CD4-positive, alpha-beta T cell (primary cell): ENCODE measurements at regions not wholly inside any gene's neighbourhood (a gene's known extent, or its start where the extent isn't known, plus 50 kb on each side); places are given as distances from the start of the nearest gene placed in this dataset.

ENCODE experiments used
- ATAC-seq: fragments of 200-7000 bp; cut with Tn5 transposase; one replicate; pipeline ENCODE4 v1.10.0; 2022; ENCODE audit warnings: mild to moderate bottlenecking; ENCODE audit not compliant: poor library complexity
- CTCF ChIA-PET: fragments of 350-600 bp; sonication (Branson Sonifier 250); formaldehyde crosslinking; loops from one replicate; lab custom pipeline; 2021; ENCODE audit warnings: antibody characterized with exemption, inconsistent platforms; lab: Charles Lee
- POLR2A ChIA-PET: fragments of 350-600 bp; sonication (Branson Sonifier 250); formaldehyde crosslinking; loops from one replicate; lab custom pipeline; 2021; ENCODE audit warnings: antibody characterized with exemption, inconsistent platforms; lab: Charles Lee
- DNase-seq, 14 experiments: peaks; one replicate each; pipeline ENCODE4 v3.0.0-alpha.2; 2013 to 2020; ENCODE audit warnings: mixed read lengths in 2 of 14
- H3K27ac ChIP-seq, 2 donors: one replicate each; pipeline versions ENCODE4 v1.5.1 to v1.7.0; 2013; ENCODE audit warnings: low read length in 2 of 2, low read depth in 1 of 2, mild to moderate bottlenecking in 1 of 2
- H3K27me3 ChIP-seq, 2 experiments: 1 replicate in 1 of 2; 2 replicates in 1 of 2; pipeline versions ENCODE4 v1.6.1 to v1.7.0; 2013; ENCODE audit warnings: low read length in 2 of 2, control low read depth in 1 of 2, mild to moderate bottlenecking in 1 of 2, moderate library complexity in 1 of 2; ENCODE audit not compliant: insufficient read depth in 2 of 2, control insufficient read depth in 1 of 2
- H3K36me3 ChIP-seq: one replicate; pipeline ENCODE4 v1.6.1; 2013; ENCODE audit warnings: low read length, control low read depth; ENCODE audit not compliant: insufficient read depth
- H3K4me1 ChIP-seq: one replicate; pipeline ENCODE4 v1.6.1; 2013; ENCODE audit warnings: low read length, control low read depth; ENCODE audit not compliant: insufficient read depth
- H3K4me3 ChIP-seq: one replicate; pipeline ENCODE4 v1.5.1; 2013; ENCODE audit warnings: mild to moderate bottlenecking, low read length, moderate library complexity
- H3K9me3 ChIP-seq, 2 experiments: 1 replicate in 1 of 2; 2 replicates in 1 of 2; pipeline versions ENCODE4 v1.6.1 to v1.7.0; 2013; ENCODE audit warnings: low read length in 2 of 2, mild to moderate bottlenecking in 2 of 2, control low read depth in 1 of 2, moderate library complexity in 1 of 2; ENCODE audit not compliant: control insufficient read depth in 1 of 2, insufficient read depth in 1 of 2
- H3K27ac Mint-ChIP-seq: one replicate; pipeline ENCODE4 v1.8.0; 2020; ENCODE audit warnings: mixed read lengths
- H3K27me3 Mint-ChIP-seq: one replicate; pipeline ENCODE4 v1.8.0; 2021; ENCODE audit warnings: mixed read lengths
- H3K36me3 Mint-ChIP-seq: one replicate; pipeline ENCODE4 v1.8.0; 2021; ENCODE audit warnings: low read depth, mixed read lengths
- H3K4me1 Mint-ChIP-seq: one replicate; pipeline ENCODE4 v1.8.0; 2021; ENCODE audit warnings: low read depth, mixed read lengths
- H3K4me3 Mint-ChIP-seq: one replicate; pipeline ENCODE4 v1.8.0; 2020; ENCODE audit warnings: mild to moderate bottlenecking, mixed read lengths
- H3K9me3 Mint-ChIP-seq: one replicate; pipeline ENCODE4 v1.8.0; 2020; ENCODE audit warnings: mixed read lengths
- CTCF ChIP-seq: fragments of 200-600 bp; IDR thresholded peaks from one replicate; pipeline ENCODE4 v1.8.0; 2022; ENCODE audit warnings: antibody characterized with exemption, mild to moderate bottlenecking
- intact Hi-C, 2 experiments: fragments of 100-400 bp; cut with DNase I in 1 of 2; cut with micrococcal nuclease in 1 of 2; formaldehyde crosslinking; loops; one replicate each; pipeline versions ENCODE4 v1.15.1 to v1.9.0; 2023 to 2025; cut with DNase I, micrococcal nuclease

- ATAC-seq, result no peak
- TF ChIP-seq CTCF, result no peak
- Mint-ChIP-seq H3K27ac (no peak overlapping the region), H3K4me3 (no peak overlapping the region), H3K4me1 (no peaks in the 10 kb centered on the region), H3K36me3 (no peaks in the 10 kb centered on the region), H3K9me3 (no peaks in the 10 kb centered on the region), H3K27me3 (no peaks in the 10 kb centered on the region)
- POLR2A ChIA-PET, result no interaction called here
- H3K4me1 ChIP-seq, result no peaks in the 10 kb centered on the region
- DNase-seq, result no peak
- intact Hi-C loops, result no loop called here
- H3K27ac ChIP-seq, result no peak overlapping the region
- no peak overlapping the region for H3K4me3 ChIP-seq
- peaks cover 0 to 4% of the 10 kb centered on the region in 2 experiments for H3K27me3 ChIP-seq
- CTCF ChIA-PET, result no interaction called here
- no peaks in the 10 kb centered on the region for H3K36me3 ChIP-seq
- H3K9me3 ChIP-seq, result no peaks in the 10 kb centered on the region
Observed at GRCh38 chr4:10299601-10300000, 157.6 kb downstream of the ZNF518B start.

GRCh38 chr4:10298681-10299080 is 158.5 kb downstream of the ZNF518B start:
- intact Hi-C loops, result no loop called here
- no peak overlapping the region for H3K4me3 ChIP-seq
- no peaks in the 10 kb centered on the region for H3K36me3 ChIP-seq
- POLR2A ChIA-PET, result no interaction called here
- peaks cover 0 to 4% of the 10 kb centered on the region in 2 experiments for H3K27me3 ChIP-seq
- CTCF ChIA-PET, result no interaction called here
- ATAC-seq, result no peak
- Mint-ChIP-seq H3K4me3 (no peak overlapping the region), H3K27me3 (no peaks in the 10 kb centered on the region), H3K9me3 (no peaks in the 10 kb centered on the region), H3K36me3 (no peaks in the 10 kb centered on the region), H3K27ac (no peak overlapping the region), H3K4me1 (no peaks in the 10 kb centered on the region)
- H3K9me3 ChIP-seq, result no peaks in the 10 kb centered on the region
- H3K4me1 ChIP-seq, result no peaks in the 10 kb centered on the region
- no peak for TF ChIP-seq CTCF
- H3K27ac ChIP-seq, result no peak overlapping the region
- DNase-seq, result no peak

- TF ChIP-seq CTCF, result no peak
- no peaks in the 10 kb centered on the region for H3K36me3 ChIP-seq
- no peaks in the 10 kb centered on the region for H3K9me3 ChIP-seq
- H3K27ac ChIP-seq, result no peak overlapping the region
- intact Hi-C loops, result no loop called here
- DNase-seq (no peak), ATAC-seq (no peak)
- Mint-ChIP-seq H3K4me3 (no peak overlapping the region), H3K27me3 (peaks cover 10% of the 10 kb centered on the region), H3K27ac (no peak overlapping the region), H3K9me3 (no peaks in the 10 kb centered on the region), H3K36me3 (no peaks in the 10 kb centered on the region), H3K4me1 (no peaks in the 10 kb centered on the region)
- H3K27me3 ChIP-seq, result peaks cover 0 to 4% of the 10 kb centered on the region in 2 experiments
- H3K4me1 ChIP-seq, result no peaks in the 10 kb centered on the region
- ChIA-PET POLR2A (no interaction called here), CTCF (no interaction called here)
- H3K4me3 ChIP-seq, result no peak overlapping the region
Observed at GRCh38 chr4:10296730-10297129, 160.5 kb downstream of the ZNF518B start.
